ENCODE measurements at regions not wholly inside any gene's neighbourhood (a gene's known extent, or its start where the extent isn't known, plus 50 kb on each side); places are given as distances from the start of the nearest gene placed in this dataset.

DNA sequence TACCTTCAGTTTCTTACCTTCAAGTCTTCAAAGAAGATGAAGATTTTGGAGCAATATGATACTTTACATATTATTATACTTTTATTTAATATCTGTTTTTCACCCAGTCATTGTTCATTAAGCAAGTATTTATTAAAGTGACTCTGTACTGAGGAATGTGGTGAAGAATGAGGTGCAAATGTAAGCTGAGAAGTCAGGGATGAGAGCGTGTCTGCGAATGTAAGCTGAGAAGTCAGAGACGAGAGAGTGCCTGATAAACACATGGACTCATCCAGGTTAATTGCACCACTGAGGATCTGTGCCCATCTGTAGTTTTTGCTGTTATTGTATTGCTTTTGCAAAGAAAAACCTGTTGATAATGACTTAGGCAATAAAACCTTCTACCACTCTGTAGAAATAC is 211.9 kb upstream of the FAR2 start:
- no peak for TF ChIP-seq EZH2 (IDR thresholded peaks at IDR 0.05; ENCODE audit: low read length, unreplicated experiment)
- no peak for TF ChIP-seq CTCF (conservative IDR thresholded peaks at IDR 0.05; ENCODE audit: low read depth, low read length)
- TF ChIP-seq EZH2phosphoT487 (IDR thresholded peaks at IDR 0.05; ENCODE audit: borderline replicate concordance, low read length) = no peak

Measured in PC-3 (cell line).